Testis (tissue), 2 donors: ENCODE measurements at regions not wholly inside any gene's neighbourhood (a gene's known extent, or its start where the extent isn't known, plus 50 kb on each side); places are given as distances from the start of the nearest gene placed in this dataset.

Source experiments
- DNase-seq: peaks from one replicate; pipeline ENCODE4 v3.0.0-alpha.2; 2019
- H3K27ac ChIP-seq, 2 donors: fragments of 200-600 bp; sonication (generic); one replicate each; pipeline ENCODE4 v1.5.1; 2019
- H3K27me3 ChIP-seq: fragments of 200-600 bp; sonication (generic); one replicate; pipeline ENCODE4 v1.5.1; 2019
- H3K36me3 ChIP-seq: fragments of 200-600 bp; sonication (generic); one replicate; pipeline ENCODE4 v1.5.1; 2017; ENCODE audit warnings: low read depth; ENCODE audit errors: missing control alignments
- H3K4me1 ChIP-seq: fragments of 200-600 bp; sonication (generic); one replicate; pipeline ENCODE4 v1.5.1; 2019
- H3K4me3 ChIP-seq, 2 donors: fragments of 200-600 bp; sonication (generic); one replicate each; pipeline ENCODE4 v1.5.1; 2017 to 2019
- H3K9me3 ChIP-seq: fragments of 200-600 bp; sonication (generic); one replicate; pipeline ENCODE4 v1.5.1; 2017
- CTCF ChIP-seq, 3 experiments: fragments of 450-650 bp in 2 of 3; fragments of 200-600 bp in 1 of 3; sonication (generic) in 1 of 3; IDR thresholded peaks; one replicate each; pipeline ENCODE4 v1.5.1; 2016 to 2019; ENCODE audit warnings: antibody characterized with exemption in 3 of 3, mild to moderate bottlenecking in 2 of 3, moderate library complexity in 1 of 3
- POLR2A ChIP-seq: fragments of 450-650 bp; IDR thresholded peaks from one replicate; pipeline ENCODE4 v1.6.1; 2017; ENCODE audit warnings: antibody characterized with exemption, mild to moderate bottlenecking, moderate library complexity
- WGBS, 2 donors: methylation state at CpG; one replicate each; pipeline ENCODE4 v1.1.5; 2018; 5-methylcytosine and 5-hydroxymethylcytosine counted together
- intact Hi-C: fragments of 100-400 bp; cut with DNase I; formaldehyde crosslinking; loops from one replicate; pipeline ENCODE4 v1.15.1; 2023; ENCODE audit warnings: low total_unique reads

GRCh38 chr5:4523038-4523437 is 617.1 kb upstream of the ADAMTS16 start:
- no peaks in the 10 kb centered on the region for H3K9me3 ChIP-seq
- no peak for DNase-seq
- H3K36me3 ChIP-seq: no peaks in the 10 kb centered on the region
- intact Hi-C loops: no loop called here
- H3K4me3 ChIP-seq: no peak overlapping the region
- H3K4me1 ChIP-seq: no peaks in the 10 kb centered on the region
- H3K27me3 ChIP-seq: no peaks in the 10 kb centered on the region
- TF ChIP-seq CTCF (IDR thresholded peaks at IDR 0.05) (no peak), POLR2A (no peak)
- WGBS, 2 donors: 79 to 82% methylated on average over 6 of the region's 6 CpGs
- no peak overlapping the region for H3K27ac ChIP-seq

GRCh38 chr5:4531756-4532704 is 608.1 kb upstream of the ADAMTS16 start:
- Histone ChIP-seq H3K4me1 (no peaks in the 10 kb centered on the region), H3K27ac (no peak overlapping the region), H3K27me3 (no peaks in the 10 kb centered on the region), H3K4me3 (no peak overlapping the region), H3K9me3 (no peaks in the 10 kb centered on the region), H3K36me3 (no peaks in the 10 kb centered on the region)
- DNase-seq: no peak
- TF ChIP-seq CTCF (IDR thresholded peaks at IDR 0.05) (no peak), POLR2A (no peak)
- intact Hi-C loops: no loop called here
- 71 to 78% methylated on average over 10 of the region's 10 CpGs for WGBS, 2 donors

- Histone ChIP-seq H3K9me3 (no peaks in the 10 kb centered on the region), H3K27me3 (no peaks in the 10 kb centered on the region), H3K4me3 (no peak overlapping the region), H3K36me3 (no peaks in the 10 kb centered on the region), H3K27ac (no peak overlapping the region), H3K4me1 (no peaks in the 10 kb centered on the region)
- TF ChIP-seq CTCF (IDR thresholded peaks at IDR 0.05): no peak
- TF ChIP-seq POLR2A: no peak
- 91 to 96% methylated on average over 6 of the region's 6 CpGs for WGBS, 2 donors
- no peak for DNase-seq
- intact Hi-C loops: no loop called here
These were observed 607.4 kb upstream of the ADAMTS16 start for GRCh38 chr5:4532705-4533080.

GRCh38 chr5:4533457-4534105 is 606.5 kb upstream of the ADAMTS16 start:
- no peak overlapping the region for H3K4me3 ChIP-seq
- H3K36me3 ChIP-seq: no peaks in the 10 kb centered on the region
- no peaks in the 10 kb centered on the region for H3K27me3 ChIP-seq
- no peak overlapping the region for H3K27ac ChIP-seq
- TF ChIP-seq CTCF (IDR thresholded peaks at IDR 0.05) (no peak), POLR2A (no peak)
- no peak for DNase-seq
- WGBS, 2 donors: 64 to 66% methylated on average over 3 of the region's 3 CpGs
- no peaks in the 10 kb centered on the region for H3K4me1 ChIP-seq
- intact Hi-C loops: no loop called here
- no peaks in the 10 kb centered on the region for H3K9me3 ChIP-seq
